ENCODE measurements at regions not wholly inside any gene's neighbourhood (a gene's known extent, or its start where the extent isn't known, plus 50 kb on each side); places are given as distances from the start of the nearest gene placed in this dataset.
"Not testable (repeated sequence)": the region's sequence is repeated elsewhere in the genome, so short reads cannot be mapped to it uniquely, and the experiment has no call there.

DNA sequence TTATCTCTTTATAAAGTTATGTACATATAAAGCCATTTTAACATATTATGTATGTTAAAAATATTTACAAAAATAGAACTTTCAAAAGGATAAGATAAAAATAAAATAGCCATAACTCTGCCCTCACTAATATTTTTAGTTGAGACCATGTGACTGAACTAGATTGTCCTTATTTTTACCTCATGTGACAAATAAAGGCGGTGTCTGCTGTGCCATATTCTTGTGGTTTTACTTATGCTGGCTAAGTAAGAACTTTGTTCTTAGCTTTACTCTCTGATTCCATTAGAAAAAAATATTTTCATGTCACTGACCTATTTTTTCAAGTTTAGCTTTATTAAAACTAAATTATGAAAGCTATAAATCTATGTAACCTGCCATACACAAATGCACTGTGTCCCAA is 135.6 kb upstream of the TSC22D1 start:
- H3K4me1 Mint-ChIP-seq = no peaks in the 10 kb centered on the region
- H3K27me3 Mint-ChIP-seq = peaks cover 0 to 7% (median 0%) of the 10 kb centered on the region in 3 donors
- H3K4me3 Mint-ChIP-seq = no peak overlapping the region
- H3K27ac Mint-ChIP-seq = no peak overlapping the region
- ATAC-seq (ENCODE audit: low read depth in 2 of 2) (no peak), DNase-seq (no peak)
- H3K9me3 Mint-ChIP-seq = peaks cover 0 to 6% (median 0%) of the 10 kb centered on the region in 7 donors
- peaks cover 0 to 5% of the 10 kb centered on the region in 2 donors for H3K36me3 Mint-ChIP-seq

DNA sequence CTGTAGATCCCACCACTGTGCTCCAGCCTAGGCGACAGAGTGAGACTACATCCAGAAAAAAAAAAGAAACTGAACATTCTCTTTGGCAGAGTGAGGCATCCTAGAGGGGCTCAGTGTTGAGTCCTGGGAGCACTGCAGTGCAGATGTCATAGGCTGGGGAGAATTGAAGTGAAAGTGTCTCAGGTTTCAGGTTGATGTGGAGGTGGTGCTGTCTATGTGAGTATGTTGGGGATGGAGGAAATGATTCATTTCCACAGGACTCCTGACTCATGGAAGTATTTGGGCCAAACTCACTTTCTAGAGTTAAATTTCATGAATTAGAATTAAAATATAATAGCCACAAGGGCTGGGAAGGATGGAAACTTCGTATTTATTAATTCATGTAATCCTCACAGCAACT is 134.4 kb upstream of the TSC22D1 start:
- Mint-ChIP-seq H3K27ac (no peak overlapping the region), H3K9me3 (peaks cover 0 to 6% (median 0%) of the 10 kb centered on the region in 7 donors), H3K27me3 (peaks cover 0 to 7% (median 0%) of the 10 kb centered on the region in 3 donors), H3K4me3 (no peak overlapping the region), H3K36me3 (peaks cover 0 to 5% of the 10 kb centered on the region in 2 donors), H3K4me1 (no peaks in the 10 kb centered on the region)
- no peak for ATAC-seq (ENCODE audit: low read depth in 2 of 2)
- no peak for DNase-seq

- H3K36me3 Mint-ChIP-seq; DNase-seq; H3K4me3 Mint-ChIP-seq; H3K4me1 Mint-ChIP-seq; ATAC-seq (ENCODE audit: low read depth in 2 of 2); H3K9me3 Mint-ChIP-seq: not testable (repeated sequence)
- H3K27me3 Mint-ChIP-seq = peaks cover 0 to 11% (median 0%) of the 10 kb centered on the region in 3 donors
- H3K27ac Mint-ChIP-seq = peak overlapping the region in 1 of 6 donors; percentile 67
Measured at GRCh38 chr13:44704811-44705210, 128.7 kb upstream of the TSC22D1 start.

- Mint-ChIP-seq H3K27ac (no peak overlapping the region), H3K4me1 (no peaks in the 10 kb centered on the region), H3K9me3 (peaks cover 0 to 6% (median 0%) of the 10 kb centered on the region in 7 donors), H3K27me3 (peaks cover 0 to 11% (median 0%) of the 10 kb centered on the region in 3 donors), H3K4me3 (no peak overlapping the region), H3K36me3 (peaks cover 0 to 5% of the 10 kb centered on the region in 2 donors)
- no peak for DNase-seq
- no peak for ATAC-seq (ENCODE audit: low read depth in 2 of 2)
Measured at GRCh38 chr13:44703371-44703770, 127.2 kb upstream of the TSC22D1 start.

- H3K27ac Mint-ChIP-seq = no peak overlapping the region
- no peaks in the 10 kb centered on the region for H3K4me1 Mint-ChIP-seq
- peaks cover 0 to 3% (median 0%) of the 10 kb centered on the region in 7 donors for H3K9me3 Mint-ChIP-seq
- H3K27me3 Mint-ChIP-seq = peaks cover 0 to 14% (median 4%) of the 10 kb centered on the region in 3 donors
- H3K36me3 Mint-ChIP-seq = no peaks in the 10 kb centered on the region
- H3K4me3 Mint-ChIP-seq = no peak overlapping the region
- DNase-seq = no peak
- no peak for ATAC-seq (ENCODE audit: low read depth in 2 of 2)
Measured at GRCh38 chr13:44698066-44698465, 121.9 kb upstream of the TSC22D1 start.

- H3K9me3 Mint-ChIP-seq = peaks cover 0 to 3% (median 0%) of the 10 kb centered on the region in 7 donors
- peaks cover 0 to 14% (median 0%) of the 10 kb centered on the region in 3 donors for H3K27me3 Mint-ChIP-seq
- DNase-seq (no peak), ATAC-seq (ENCODE audit: low read depth in 2 of 2) (no peak)
- no peaks in the 10 kb centered on the region for H3K36me3 Mint-ChIP-seq
- no peak overlapping the region for H3K4me3 Mint-ChIP-seq
- H3K4me1 Mint-ChIP-seq = no peaks in the 10 kb centered on the region
- no peak overlapping the region for H3K27ac Mint-ChIP-seq
Measured at GRCh38 chr13:44697058-44697457, 120.9 kb upstream of the TSC22D1 start.

DNA sequence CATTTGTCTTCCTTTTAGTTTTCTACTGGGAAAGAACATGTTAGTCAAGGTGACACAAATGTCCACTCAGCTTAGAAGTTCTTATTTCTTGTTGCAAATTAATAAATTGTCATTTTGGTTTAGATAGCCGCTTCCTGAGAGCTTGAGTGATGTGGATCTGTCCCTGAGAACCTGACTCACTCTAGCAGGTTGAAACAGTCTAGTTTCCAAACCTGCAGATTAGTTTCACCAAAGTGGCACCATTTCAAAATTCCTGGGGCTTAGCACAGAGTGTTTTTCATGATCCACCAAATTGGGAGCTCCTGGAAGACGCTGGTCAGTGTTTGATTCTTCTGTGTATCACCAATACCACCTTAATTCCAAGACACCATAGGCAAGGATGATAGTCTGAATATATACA is 119.4 kb upstream of the TSC22D1 start:
- DNase-seq (no peak), ATAC-seq (ENCODE audit: low read depth in 2 of 2) (no peak)
- Mint-ChIP-seq H3K4me1 (no peaks in the 10 kb centered on the region), H3K27ac (no peak overlapping the region), H3K36me3 (no peaks in the 10 kb centered on the region), H3K27me3 (peaks cover 0 to 14% (median 0%) of the 10 kb centered on the region in 3 donors), H3K9me3 (peaks cover 0 to 3% (median 0%) of the 10 kb centered on the region in 7 donors), H3K4me3 (no peak overlapping the region)

DNA sequence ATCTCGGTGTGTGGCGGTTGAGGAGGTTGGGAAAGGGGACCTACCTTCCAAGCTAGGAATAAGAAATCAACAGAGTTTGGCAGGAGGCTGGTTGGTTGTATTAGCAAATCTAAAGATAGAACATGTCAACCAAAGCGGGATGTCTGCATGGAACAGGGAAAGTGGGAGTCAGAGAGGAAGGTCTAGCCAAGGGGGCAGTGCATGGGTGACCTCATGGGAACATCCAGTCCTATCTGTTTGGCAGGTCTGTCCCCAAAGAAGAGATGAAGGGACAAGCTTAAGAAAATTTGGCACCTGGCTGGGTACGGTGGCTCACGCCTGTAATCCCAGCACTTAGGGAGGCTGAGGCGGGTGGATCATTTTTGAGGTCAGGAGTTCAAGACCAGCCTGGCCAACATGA is 118.7 kb upstream of the TSC22D1 start:
- Mint-ChIP-seq H3K4me1 (no peaks in the 10 kb centered on the region), H3K36me3 (no peaks in the 10 kb centered on the region), H3K4me3 (peak overlapping the region in 1 of 8 donors; percentile 30), H3K27ac (no peak overlapping the region), H3K27me3 (peaks cover 0 to 14% (median 3%) of the 10 kb centered on the region in 3 donors), H3K9me3 (peaks cover 0 to 3% (median 0%) of the 10 kb centered on the region in 7 donors)
- DNase-seq = no peak
- no peak for ATAC-seq (ENCODE audit: low read depth in 2 of 2)

DNA sequence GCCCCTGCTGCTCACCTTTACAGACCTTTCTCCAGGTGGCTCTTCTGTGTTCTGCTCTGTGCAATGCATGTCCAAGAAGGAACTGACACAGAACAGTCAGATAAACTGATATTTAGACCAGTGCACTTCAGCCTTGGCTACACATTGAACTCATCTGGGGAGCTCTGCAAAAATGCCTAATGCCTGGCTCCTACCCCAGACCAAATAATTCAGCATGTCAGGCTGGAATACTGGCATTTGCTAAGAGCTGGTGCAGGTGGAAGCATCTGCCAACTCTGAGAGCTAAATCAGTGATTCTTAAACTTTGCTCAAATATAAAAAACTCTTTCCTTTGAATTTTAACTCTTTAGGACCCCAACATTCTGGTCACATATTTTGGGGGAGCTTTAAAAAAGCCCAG is 118.2 kb upstream of the TSC22D1 start:
- Mint-ChIP-seq H3K27me3 (peaks cover 0 to 14% (median 3%) of the 10 kb centered on the region in 3 donors), H3K9me3 (peaks cover 0 to 2% (median 0%) of the 10 kb centered on the region in 7 donors), H3K27ac (no peak overlapping the region), H3K4me3 (no peak overlapping the region), H3K36me3 (no peaks in the 10 kb centered on the region), H3K4me1 (no peaks in the 10 kb centered on the region)
- DNase-seq (no peak), ATAC-seq (ENCODE audit: low read depth in 2 of 2) (no peak)

DNA sequence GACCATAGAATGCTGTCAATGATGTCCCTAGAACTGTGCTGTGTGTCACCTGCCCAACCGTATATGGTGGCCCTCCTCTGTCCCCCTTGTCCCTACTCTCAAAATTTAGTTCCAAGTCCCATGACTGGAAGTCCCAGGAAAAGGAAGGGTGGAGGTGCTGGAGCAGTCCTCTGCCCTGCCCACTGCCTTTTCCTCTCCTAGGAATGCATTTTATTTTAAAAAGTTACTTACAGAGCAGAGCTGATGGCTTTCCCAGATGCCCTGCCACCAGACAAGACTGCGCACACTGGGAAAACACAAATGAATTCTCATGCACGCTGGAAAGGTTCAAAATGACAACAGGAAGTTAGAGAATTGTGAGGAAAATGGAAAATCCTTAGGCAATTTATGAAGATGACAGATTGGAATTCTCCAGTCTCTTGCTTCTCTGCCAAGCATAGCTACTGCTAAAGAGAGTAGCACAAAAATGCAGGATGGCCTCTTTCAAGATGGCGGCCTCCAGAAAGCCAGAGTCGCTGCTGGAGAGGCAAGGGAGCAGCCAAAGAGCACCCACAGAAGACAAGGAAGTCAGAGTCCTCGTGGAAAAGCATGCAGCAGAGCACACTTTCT is 117.1 kb upstream of the TSC22D1 start:
- H3K27me3 Mint-ChIP-seq = peaks cover 0 to 14% (median 3%) of the 10 kb centered on the region in 3 donors
- H3K9me3 Mint-ChIP-seq = peaks cover 0 to 1% (median 0%) of the 10 kb centered on the region in 7 donors
- DNase-seq (no peak), ATAC-seq (ENCODE audit: low read depth in 2 of 2) (no peak)
- no peaks in the 10 kb centered on the region for H3K36me3 Mint-ChIP-seq
- no peak overlapping the region for H3K27ac Mint-ChIP-seq
- H3K4me1 Mint-ChIP-seq = no peaks in the 10 kb centered on the region
- H3K4me3 Mint-ChIP-seq = no peak overlapping the region

DNA sequence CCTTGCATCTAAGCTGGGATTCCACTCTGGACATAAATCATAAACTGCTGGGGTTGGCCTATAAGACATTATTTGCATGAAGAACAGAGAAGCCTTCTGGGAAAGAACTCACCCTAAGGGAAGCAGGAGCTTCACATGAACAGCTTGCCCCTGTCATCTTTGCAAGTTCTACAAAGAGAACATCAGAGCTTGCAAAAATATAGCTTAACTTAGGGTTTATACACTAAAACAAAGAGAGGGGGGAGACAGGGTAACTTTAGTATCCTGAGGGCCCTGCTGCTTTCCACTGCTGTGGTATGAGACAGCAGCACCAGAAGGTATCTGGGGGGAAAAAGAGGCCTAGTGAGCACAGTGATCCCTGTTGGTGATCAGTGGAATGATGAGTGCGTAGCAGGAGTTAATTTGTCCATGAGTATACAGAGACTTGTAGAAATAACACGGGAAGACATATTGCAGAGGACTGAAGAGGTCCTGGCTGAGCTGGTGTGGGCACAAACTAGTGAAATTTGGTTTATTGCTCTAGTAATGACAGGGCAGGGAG is 116.1 kb upstream of the TSC22D1 start:
- DNase-seq (no peak), ATAC-seq (ENCODE audit: low read depth in 2 of 2) (no peak)
- H3K9me3 Mint-ChIP-seq = peaks cover 0 to 1% (median 0%) of the 10 kb centered on the region in 7 donors
- no peaks in the 10 kb centered on the region for H3K4me1 Mint-ChIP-seq
- H3K27ac Mint-ChIP-seq = no peak overlapping the region
- H3K4me3 Mint-ChIP-seq = no peak overlapping the region
- peaks cover 0 to 14% (median 3%) of the 10 kb centered on the region in 3 donors for H3K27me3 Mint-ChIP-seq
- no peaks in the 10 kb centered on the region for H3K36me3 Mint-ChIP-seq

DNA sequence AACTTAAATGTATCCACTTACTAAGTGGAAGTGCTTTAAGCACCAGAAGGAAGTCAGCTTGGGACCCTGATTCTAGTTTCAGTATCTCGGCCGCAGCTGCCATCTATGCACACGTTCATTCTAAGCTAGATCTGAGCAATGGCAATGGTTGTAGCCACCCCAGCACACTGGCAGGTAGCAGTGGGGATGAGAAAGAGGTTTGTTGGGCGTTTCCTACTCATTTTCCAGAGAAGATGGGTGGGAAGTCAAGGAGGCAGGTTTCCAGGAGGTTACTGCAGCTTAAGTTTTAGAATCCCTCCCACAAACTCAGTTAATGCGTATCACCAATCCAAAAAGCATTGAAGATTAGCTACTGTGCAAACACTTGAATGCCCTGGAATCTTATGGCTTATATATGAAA is 114.2 kb upstream of the TSC22D1 start:
- peaks cover 0 to 9% (median 5%) of the 10 kb centered on the region in 7 donors for H3K9me3 Mint-ChIP-seq
- ATAC-seq (ENCODE audit: low read depth in 2 of 2) = no peak
- peaks cover 0 to 7% of the 10 kb centered on the region in 2 donors for H3K36me3 Mint-ChIP-seq
- H3K4me3 Mint-ChIP-seq = no peak overlapping the region
- no peak overlapping the region for H3K27ac Mint-ChIP-seq
- no peaks in the 10 kb centered on the region for H3K4me1 Mint-ChIP-seq
- peaks cover 0 to 9% (median 3%) of the 10 kb centered on the region in 3 donors for H3K27me3 Mint-ChIP-seq
- DNase-seq = no peak

GRCh38 chr13:44688652-44689051 is 112.5 kb upstream of the TSC22D1 start:
- Mint-ChIP-seq H3K27ac (no peak overlapping the region), H3K4me1 (no peaks in the 10 kb centered on the region), H3K9me3 (peaks cover 3 to 9% (median 7%) of the 10 kb centered on the region in 7 donors), H3K27me3 (peaks cover 0 to 3% (median 0%) of the 10 kb centered on the region in 3 donors), H3K36me3 (peaks cover 0 to 7% of the 10 kb centered on the region in 2 donors), H3K4me3 (no peak overlapping the region)
- no peak for ATAC-seq (ENCODE audit: low read depth in 2 of 2)
- no peak for DNase-seq

DNA sequence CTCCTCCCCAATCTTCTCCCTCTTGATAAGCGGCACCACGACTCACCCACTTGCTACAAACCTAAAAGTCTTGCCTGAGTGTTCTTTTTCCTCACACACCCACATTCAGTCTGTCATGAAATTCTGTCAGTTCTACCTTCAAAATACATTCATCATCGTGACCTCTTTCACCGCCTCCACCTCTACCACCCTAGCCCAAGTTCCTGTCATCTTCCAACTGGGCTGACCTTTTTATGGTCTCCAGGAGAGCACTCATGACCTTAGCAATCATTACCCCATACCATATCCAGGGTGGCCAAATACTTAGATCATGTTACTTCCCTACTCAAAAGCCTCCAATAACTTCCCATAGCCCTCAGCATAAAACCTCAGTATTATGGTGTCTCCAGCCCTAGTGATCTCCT is 110.4 kb upstream of the TSC22D1 start:
- H3K27me3 Mint-ChIP-seq = peaks cover 0 to 3% (median 0%) of the 10 kb centered on the region in 3 donors
- DNase-seq = no peak
- ATAC-seq (ENCODE audit: low read depth in 2 of 2) = no peak
- H3K9me3 Mint-ChIP-seq = peaks cover 3 to 11% (median 8%) of the 10 kb centered on the region in 7 donors
- no peak overlapping the region for H3K27ac Mint-ChIP-seq
- peaks cover 0 to 7% of the 10 kb centered on the region in 2 donors for H3K36me3 Mint-ChIP-seq
- no peak overlapping the region for H3K4me3 Mint-ChIP-seq
- no peaks in the 10 kb centered on the region for H3K4me1 Mint-ChIP-seq

Measured in naive B cell (primary cell).